ENCODE measurements at regions not wholly inside any gene's neighbourhood (a gene's known extent, or its start where the extent isn't known, plus 50 kb on each side); places are given as distances from the start of the nearest gene placed in this dataset.
A peak's percentile ranks its signal among the peaks of the same experiment; 100 is the strongest.
"Not testable (repeated sequence)": the region's sequence is repeated elsewhere in the genome, so short reads cannot be mapped to it uniquely, and the experiment has no call there.

DNA sequence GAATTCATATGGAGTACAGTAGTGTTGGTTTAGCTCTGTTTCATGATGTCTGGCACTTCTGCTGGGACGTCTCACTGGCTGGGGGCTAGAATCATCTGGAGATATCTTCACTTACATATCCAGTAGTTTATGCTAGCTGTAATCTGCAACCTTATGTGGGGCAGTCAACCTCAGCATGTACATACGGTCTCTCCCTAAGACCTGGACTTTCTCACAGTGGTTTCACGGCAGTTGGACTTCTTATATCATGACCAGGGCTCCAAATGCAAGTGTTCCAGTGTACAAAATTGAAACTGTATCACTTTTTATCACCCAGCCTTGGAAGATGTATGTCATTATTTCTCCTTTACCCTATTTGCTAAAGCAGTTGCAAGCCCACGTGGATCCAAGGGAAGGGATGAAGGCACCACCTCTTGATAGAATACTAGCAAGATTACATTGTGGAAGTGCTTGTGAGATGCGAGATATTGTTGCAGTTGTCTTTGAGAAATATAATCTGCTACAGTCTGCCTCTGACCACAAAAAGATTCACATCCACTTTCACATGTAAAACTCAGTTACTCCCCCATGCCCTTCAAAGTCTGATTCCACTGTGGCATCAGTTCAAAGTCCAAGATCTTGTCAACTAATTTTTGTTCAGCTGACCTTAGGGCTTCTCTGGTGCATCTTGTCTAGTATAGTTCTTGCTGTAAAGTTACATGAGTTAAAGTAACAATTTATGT is 316.6 kb upstream of the NCAM1 start:
- no peak for DNase-seq (ENCODE audit: low spot score)

DNA sequence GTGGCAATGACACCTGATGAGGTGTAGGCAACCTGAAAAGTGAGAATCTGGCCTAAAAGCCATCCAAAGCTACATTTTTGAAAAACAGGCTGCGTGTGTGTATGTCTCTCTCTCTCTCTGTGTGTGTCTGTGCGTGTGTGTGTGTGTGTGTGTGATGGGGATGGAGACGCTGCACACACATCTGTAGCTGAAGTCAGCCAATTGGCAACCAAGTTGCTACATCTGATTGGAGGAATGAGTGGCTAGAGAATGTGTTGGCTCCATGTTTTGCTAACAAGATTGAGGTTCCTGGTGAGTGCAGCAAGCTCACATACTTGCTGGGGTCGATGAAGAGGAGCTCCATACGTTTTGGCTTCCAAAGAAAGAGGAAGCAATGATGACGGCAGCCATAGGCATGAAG is 311.4 kb upstream of the NCAM1 start:
- no peak for DNase-seq (ENCODE audit: low spot score)

DNA sequence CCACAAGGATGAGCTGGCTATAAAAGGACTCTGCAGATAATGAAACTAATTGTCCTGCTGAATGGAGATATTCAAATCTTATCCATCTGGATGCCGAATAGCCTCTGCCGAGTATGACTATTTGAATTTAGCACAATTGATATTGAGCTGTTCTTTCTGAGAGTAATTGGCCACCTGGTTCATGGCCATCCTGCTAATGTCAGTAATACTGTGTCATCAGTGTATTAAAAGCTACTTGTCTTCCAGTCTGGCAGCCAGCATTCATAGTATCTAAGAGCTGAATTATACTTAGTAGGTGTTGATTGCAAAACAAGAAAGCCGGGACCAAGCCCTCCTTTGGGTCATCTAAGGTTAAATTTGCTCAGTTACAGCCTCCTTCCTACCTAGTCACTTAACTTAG is 310.7 kb upstream of the NCAM1 start:
- no peak for DNase-seq (ENCODE audit: low spot score)

DNA sequence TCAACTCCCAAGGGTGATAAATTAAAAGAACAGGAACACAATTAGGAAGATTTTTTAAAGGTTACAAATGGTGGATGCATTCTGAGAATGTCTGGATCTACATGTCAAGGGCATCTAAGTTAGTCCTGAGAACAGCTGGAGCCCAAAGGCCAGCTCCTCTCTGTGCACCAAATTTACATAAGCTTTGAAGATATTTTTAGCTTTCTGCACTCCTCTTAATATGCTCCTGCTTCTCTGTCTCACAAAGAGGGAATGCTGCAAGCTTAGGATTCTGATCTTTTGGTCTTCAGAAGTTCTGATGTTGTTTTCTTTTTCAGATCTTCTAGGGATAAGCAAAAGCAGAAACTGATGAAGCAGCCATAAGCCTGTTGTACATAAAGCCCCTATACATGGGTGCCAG is 309.8 kb upstream of the NCAM1 start:
- no peak for DNase-seq (ENCODE audit: low spot score)

DNA sequence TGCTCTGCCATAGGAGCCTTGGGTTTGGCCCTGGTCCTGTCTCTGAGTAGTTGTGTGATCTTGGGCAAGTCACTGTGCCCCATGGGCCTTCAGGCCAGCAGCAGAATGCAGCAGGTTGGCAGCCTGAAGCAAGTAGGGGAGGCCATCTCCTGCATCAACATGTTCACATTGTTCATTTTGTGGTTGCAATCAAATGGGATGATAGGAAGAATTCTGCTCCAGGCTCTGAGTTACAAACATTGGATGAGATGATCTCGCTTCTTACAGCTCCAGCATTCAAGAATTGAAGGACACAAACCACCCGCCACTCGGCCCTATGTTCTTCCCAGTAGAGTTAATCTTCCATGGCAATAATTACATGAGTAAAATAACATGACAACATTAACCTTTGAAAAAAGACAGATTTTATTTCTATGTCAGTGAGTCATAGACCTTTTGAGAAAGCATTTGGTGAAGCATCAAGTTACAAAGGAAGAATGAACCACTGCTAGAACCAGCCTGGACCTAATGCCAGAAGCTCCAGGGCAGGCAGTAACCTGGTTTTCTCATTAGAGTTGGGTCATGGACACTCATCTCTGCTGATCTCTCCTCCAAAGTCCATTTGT is 308.3 kb upstream of the NCAM1 start:
- no peak for DNase-seq (ENCODE audit: low spot score)

DNA sequence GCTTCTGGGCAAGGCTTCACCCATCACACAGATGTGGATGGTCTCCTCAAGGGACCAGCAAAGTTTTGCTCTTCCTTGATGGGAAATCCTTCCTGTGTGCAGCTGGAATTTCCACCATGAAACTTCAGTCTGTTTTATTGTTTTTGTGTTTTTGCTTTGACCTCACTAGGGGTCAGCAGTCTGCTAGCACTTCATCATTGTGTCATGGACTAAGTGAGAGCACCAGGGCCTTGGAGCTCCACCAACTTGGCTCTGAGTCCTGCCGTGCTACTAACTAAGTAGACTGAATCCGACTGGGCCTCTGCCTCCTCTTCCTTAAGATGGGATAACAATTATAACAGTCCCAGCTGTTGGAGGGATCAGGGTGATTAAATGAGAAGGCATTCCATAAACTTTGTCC is 305.8 kb upstream of the NCAM1 start:
- peak; percentile 57 for DNase-seq (ENCODE audit: low spot score)

DNA sequence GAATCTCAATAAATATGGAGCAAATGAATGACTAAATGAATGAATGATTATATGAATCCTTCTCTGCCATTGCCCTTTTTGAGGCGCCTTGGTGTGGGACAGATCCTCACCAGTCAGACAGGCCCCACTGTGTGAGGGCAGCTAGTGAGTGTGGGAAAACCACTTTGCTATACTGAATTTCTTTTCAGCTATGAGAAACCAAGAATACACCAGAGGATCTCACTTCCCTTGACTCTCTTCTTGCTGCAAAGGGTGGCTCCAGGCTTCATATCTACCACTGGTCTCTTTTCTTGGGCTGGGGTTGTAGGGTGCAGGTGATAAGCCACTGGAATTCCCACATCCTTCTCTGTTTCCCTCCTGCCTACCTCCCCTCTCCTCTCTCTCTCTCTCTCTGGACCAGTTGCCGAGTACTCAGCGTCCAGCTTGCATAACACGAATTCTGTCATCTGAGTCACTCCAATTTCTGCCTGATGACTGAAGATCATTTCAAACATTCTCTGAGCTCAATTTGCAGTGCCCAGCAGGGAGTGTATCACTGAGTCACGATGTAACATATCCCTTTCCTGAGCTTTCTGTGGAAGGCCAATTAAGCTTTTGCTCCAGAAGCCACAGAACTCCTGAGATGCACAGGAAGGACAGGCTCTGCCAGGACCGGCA is 304.3 kb upstream of the NCAM1 start:
- DNase-seq (ENCODE audit: low spot score), result no peak

DNA sequence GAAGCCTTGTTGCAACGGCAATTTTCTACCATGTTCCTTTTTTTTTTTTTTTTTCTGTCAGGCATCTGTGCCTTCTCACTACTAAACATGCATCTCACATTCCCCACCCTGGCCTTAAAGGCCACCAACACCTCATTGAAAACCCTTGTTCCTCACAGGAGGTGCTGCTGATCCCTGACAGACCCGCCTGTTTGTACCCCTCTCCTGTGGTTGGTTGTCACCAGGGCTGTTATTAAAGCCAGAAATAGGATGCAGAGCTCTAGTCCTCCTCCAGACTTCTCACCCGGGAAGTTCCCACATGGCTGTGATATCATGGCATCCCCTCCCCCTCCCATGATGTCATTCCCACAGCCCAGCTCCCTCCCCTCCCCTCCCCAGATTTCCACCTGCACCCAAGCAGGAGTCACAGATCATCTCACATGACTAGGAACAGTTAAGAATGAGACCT is 302.8 kb upstream of the NCAM1 start:
- DNase-seq (ENCODE audit: low spot score), result no peak

DNA sequence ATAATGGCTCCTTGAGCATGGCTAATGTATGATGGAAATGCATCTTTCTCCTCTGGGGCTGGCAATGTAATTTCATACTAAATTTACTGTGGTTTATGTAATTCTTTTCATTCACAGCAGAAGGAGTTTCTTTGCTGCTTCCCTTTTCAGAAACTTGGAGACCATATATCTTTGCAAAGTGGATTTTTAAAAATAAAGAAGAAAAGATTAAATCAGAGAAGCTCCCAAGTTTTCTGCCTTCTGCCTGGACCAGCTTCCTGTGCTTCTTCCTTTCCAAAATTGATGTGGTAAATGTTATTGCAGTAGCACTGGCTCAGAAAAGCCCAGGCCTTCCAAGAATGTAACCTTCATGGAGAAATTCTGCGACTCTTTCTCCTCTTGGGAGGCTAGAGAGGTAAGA is 300.1 kb upstream of the NCAM1 start:
- no peak for DNase-seq (ENCODE audit: low spot score)

DNA sequence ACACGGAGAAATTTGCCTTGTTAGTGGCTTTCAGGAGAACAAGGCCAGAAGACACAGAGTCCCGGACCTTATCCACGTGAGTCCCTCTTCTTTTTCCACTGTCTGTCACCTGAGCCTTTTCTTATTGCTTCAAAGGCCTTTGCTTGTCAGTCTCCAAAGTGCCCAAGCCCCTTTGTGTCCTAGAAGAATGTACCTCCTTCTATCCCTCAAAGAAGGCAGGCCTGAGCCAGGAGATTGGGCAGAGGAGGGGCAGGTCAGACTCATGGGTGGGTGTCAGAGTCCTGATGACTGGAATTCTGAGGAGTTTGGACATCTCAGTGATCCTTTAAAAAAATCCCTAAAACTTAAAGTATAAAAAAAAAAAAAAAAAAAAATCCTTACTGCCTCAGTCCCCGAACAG is 299.6 kb upstream of the NCAM1 start:
- no peak for DNase-seq (ENCODE audit: low spot score)

DNA sequence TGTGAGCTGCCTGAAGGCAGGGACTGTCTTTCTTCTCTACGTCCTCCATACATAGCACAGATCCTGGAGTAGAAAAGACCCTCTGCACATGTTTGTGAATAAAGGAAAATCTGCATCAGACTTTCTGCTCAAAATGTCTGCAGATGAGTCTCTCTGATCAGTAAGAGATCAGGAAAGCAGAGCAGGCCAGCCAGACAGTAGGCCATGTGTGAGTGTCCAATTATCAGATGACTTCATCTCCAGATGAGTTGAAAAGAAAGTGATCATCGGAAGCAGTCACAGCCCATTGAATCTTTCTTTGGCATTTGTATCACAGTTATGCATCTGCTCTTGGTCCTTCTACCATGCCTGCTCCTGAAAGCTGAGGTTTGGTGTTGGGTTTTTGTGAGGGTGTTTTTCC is 298.7 kb upstream of the NCAM1 start:
- no peak for DNase-seq (ENCODE audit: low spot score)

DNA sequence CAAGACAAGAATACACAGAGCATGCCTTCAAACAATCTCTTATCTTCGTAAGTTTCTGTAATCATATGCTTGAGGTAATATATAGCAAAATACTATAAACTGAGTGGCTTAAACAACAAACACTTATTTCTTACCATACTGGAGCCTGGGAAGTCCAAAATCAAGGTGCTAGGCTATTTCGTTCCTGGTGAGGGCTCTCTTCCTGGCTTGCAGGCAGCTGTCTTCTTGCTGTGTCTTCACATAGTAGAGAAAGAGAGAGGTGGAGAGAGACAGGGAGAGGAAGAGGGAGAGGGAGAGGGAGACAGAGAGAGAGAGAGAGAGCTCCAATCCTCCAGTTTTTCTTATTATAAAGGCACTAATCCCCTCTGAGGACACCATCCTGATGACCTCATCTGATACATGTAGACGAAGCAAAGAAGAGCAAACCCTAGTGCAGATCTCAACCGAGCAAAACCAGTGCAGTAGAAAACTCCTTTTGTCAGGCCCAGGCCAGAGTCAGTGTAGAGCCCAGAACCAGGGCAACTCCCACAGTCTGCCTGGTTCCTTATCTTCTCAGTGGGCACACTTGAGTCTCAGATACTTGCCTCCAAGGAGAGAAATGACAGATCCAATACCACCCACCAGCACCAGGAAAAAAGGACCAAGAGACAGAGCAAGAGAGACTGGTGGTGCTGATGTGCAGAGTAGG is 297.1 kb upstream of the NCAM1 start:
- DNase-seq (ENCODE audit: low spot score), result no peak

DNA sequence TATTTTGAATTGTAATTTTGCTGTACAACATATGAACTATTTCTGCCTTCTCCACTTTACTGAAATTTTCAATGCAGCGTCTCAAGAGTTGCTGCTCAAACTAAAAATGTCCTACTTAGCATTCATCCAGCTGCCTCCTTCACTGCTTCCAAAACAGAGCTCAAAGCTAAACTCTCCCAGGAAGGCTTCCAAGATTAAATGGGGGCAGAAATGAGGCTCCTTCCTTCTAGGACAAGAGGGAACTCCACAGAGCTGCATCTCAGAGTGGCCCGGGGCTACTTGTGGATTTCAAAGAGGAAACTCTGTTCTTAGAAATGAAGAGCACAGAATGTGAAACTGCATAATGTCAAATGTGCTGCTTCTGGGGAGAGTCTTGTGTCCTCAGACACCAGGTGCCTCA is 295.9 kb upstream of the NCAM1 start:
- no peak for DNase-seq (ENCODE audit: low spot score)

DNA sequence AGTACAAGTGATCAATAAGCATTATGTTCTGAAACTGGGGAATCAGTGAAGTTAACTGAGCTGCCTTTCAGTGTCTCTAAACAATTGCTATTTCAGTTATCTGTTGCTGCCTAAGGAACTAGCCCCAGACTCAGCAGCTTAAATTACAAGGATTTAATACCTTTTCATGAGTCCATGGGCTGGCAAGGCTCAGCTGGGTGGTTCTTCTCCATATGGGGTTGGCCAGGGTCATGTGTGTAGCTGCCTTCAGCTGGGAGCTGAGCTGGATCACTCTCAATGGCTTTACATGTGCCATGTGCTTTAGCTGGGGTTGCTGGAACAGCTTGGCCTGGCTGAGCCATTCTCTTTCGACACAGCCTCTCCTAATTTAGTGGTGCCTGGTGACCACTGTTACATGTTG is 295.0 kb upstream of the NCAM1 start:
- DNase-seq (ENCODE audit: low spot score), result no peak

DNA sequence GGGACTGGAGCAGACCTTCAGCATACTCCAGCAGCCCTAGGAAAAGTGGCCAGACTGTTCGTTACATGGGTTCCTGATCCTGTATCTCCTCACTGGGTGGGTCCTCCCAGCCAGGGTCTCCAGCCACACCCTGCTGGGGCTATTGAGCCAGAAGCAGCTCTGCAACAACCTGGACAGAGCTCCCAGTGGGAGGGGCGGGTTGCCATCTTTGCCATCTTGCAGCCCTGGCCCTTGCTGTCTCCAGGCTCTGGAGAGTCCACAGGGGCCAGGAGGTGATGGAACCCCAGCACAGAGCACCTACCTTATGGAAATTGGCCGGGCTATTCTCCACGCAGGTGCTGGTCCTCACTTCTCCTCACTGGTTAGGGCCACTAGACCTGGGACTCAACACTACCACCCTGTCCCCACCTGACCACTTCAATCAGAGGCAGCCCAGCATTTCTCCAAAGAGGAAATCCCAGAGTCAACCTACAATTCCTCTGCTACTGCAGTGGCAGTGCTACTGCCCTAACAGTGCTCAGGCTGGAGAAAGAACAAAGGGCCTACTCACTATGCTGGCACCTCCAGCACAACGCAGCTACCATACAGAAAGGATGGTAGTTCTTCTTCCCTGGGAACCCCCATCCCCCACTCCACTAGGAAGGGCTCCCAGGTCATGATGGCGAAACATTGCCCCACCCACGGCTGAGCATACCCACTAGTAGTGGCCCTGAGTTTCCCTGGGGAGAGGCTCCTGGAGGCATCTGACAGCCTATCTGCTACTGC is 290.2 kb upstream of the NCAM1 start:
- DNase-seq (ENCODE audit: low spot score), result no peak

DNA sequence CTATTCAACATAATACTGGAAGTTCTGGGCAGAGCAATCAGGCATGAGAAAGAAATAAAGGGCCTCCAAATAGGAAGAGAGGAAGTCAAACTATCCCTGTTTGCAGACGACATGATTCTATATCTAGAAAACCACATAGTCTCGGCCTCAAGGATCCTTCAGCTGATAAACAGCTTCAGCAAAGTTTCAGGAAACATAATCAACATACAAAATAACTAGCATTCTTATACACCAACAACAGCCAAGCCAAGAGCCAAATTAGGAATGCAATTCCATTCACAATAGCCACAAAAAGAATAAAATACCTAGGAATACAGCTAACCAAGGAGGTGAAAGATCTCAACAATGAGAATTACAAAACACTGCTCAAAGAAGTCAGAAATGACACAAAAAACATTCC is 287.8 kb upstream of the NCAM1 start:
- not testable (repeated sequence) for DNase-seq (ENCODE audit: low spot score)

DNA sequence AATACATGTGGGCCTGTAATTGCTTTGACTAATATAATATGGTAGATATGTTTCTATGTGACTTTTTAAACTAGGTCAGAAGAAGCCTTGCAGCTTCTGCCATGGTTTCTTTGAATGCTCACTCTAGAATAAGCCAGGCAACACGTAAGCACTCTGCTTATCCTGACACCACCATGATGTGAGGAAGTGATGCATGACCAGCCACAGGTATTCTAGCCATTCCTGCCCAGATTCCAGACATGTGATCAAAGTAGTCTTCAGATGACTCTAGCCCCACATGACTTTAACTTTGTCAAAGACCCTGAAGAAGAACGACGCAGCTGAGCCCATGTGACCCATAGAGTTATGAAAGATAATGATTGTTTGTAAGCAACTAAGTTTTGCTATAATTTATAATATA is 276.1 kb upstream of the NCAM1 start:
- DNase-seq (ENCODE audit: low spot score), result no peak

DNA sequence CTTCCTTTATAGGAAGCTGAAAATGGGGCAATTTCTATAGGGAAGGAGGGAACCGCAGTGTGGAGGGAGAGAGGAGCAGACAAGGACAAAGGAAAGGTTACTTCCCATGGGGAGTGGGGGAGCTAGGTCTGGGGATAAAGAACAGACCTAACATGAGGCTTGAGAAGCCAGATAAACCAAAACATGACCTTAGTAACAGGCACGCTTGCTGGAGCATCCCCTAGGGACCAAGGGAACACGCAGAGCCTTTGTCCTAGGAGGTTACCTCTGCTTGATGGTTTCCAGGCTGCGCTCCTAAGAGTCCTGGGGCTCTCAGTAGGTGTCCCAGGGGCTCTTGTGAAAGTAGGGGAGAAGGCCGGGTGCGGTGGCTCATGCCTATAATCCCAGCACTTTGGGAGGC is 271.4 kb upstream of the NCAM1 start:
- DNase-seq (ENCODE audit: low spot score), result no peak

DNA sequence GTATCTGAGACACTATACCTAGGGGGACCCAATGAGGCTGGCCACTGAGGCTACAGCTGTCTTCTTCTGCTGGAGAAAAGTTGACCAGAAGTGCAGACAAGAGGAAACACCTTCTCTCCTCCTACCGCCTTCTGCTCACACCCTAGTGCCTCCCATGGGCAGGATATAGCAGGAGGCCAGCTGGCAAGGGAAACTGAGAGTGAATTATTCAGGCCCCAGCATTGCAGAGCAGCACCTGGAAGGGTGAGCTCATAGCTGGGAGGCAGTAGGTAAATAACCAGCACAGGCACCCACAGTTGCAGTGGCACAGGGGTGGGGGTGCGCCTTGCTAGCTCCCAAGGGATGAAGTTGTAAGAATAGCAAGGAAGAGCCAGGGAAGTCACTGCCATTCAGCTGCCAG is 267.4 kb upstream of the NCAM1 start:
- no peak for DNase-seq (ENCODE audit: low spot score)

DNA sequence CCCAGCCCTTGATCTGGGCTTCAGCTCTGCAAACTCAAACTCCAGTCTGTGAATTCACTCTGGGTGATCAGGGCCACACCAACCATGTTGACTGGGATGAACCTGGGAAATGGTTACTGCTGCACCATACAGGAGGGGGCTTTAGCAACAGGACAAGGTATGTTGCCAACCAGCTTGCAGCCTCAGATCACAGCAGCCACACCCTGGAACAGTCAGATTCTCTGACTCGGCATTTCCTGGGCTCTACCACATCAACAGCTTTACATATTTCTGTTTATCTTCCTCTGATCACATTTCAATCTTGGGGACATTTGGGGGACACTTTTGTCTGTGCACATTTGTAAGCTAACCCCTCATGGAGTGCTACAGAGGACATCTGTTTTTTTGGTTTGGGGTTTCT is 267.0 kb upstream of the NCAM1 start:
- no peak for DNase-seq (ENCODE audit: low spot score)

DNA sequence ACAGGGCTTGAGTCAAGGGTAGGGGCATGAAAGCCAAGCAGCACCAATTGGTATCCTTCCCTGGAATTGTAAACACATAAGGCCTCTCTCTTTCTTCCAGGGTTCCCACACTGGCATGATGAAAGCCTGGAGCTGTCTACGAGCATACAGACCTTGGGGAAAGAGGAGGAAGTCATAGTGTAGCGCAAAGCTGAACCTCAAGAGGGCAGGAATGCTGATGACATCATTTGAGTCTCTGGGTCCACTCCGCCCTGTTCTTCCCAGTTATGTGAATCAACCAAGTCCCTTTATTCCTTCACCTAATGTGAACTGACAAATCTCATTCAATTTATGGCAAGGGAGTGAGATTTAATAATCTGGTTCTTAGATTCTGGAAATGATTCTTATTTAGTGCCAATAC is 266.4 kb upstream of the NCAM1 start:
- no peak for DNase-seq (ENCODE audit: low spot score)

All from ureter (tissue), 1 donor.